Fibroblast of lung (primary cell): ENCODE measurements at regions not wholly inside any gene's neighbourhood (a gene's known extent, or its start where the extent isn't known, plus 50 kb on each side); places are given as distances from the start of the nearest gene placed in this dataset.

Experiments
- DNase-seq, 2 donors: peaks; one replicate each; pipeline versions ENCODE4 v3.0.0 to v3.0.0-alpha.2; 2010; ENCODE audit warnings: low read depth in 2 of 2
- H2AFZ ChIP-seq: 2 replicates; pipeline ENCODE4 v1.5.1; 2012; ENCODE audit warnings: low read length, control low read depth, inconsistent platforms
- H3K27ac ChIP-seq: 2 replicates; pipeline ENCODE4 v1.5.1; 2011; ENCODE audit warnings: low read length, control low read depth; ENCODE audit not compliant: insufficient read depth
- H3K27me3 ChIP-seq: 2 replicates; pipeline ENCODE4 v1.5.1; 2011; ENCODE audit warnings: mild to moderate bottlenecking, low read length; ENCODE audit not compliant: control insufficient read depth, insufficient read depth
- H3K36me3 ChIP-seq: 2 replicates; pipeline ENCODE4 v1.5.1; 2011; ENCODE audit warnings: low read length; ENCODE audit not compliant: control insufficient read depth, insufficient read depth
- H3K4me1 ChIP-seq: 2 replicates; pipeline ENCODE4 v1.5.1; 2011; ENCODE audit warnings: low read length; ENCODE audit not compliant: control insufficient read depth, insufficient read depth; ENCODE audit errors: extremely low read depth
- H3K4me2 ChIP-seq: 2 replicates; pipeline ENCODE4 v1.5.1; 2011; ENCODE audit warnings: low read length, control low read depth; ENCODE audit not compliant: insufficient read depth; ENCODE audit errors: extremely low read depth
- H3K4me3 ChIP-seq, 4 experiments: fragments of 200-600 bp in 1 of 4; sonication (generic) in 1 of 4; replicated peaks in 1 of 4; 2 replicates each; pipeline ENCODE4 v1.5.1; 2011 to 2016; ENCODE audit warnings: low read length in 4 of 4, low read depth in 3 of 4, mild to moderate bottlenecking in 3 of 4, control low read depth in 2 of 4, inconsistent platforms in 1 of 4, mixed read lengths in 1 of 4; ENCODE audit not compliant: insufficient read depth in 1 of 4; ENCODE audit errors: control extremely low read depth in 1 of 4
- H3K79me2 ChIP-seq: 2 replicates; pipeline ENCODE4 v1.5.1; 2012; ENCODE audit warnings: mild to moderate bottlenecking, low read length, inconsistent platforms; ENCODE audit not compliant: control insufficient read depth, insufficient read depth
- H3K9ac ChIP-seq: 2 replicates; pipeline ENCODE4 v1.5.1; 2011; ENCODE audit warnings: mild to moderate bottlenecking, low read length, control low read depth; ENCODE audit not compliant: insufficient read depth
- H3K9me3 ChIP-seq: 2 replicates; pipeline ENCODE4 v1.5.1; 2012; ENCODE audit warnings: low read depth, low read length; ENCODE audit not compliant: control insufficient read depth, insufficient read depth
- H4K20me1 ChIP-seq: 2 replicates; pipeline ENCODE4 v1.5.1; 2011; ENCODE audit warnings: low read length; ENCODE audit not compliant: control insufficient read depth, insufficient read depth; ENCODE audit errors: extremely low read depth
- EZH2 ChIP-seq: IDR thresholded peaks from 2 replicates; pipeline ENCODE4 v1.5.1; 2012; ENCODE audit warnings: low read length, control low read depth, mild to moderate bottlenecking; ENCODE audit errors: missing control alignments
- TF ChIP-seq, protein P1 (sequence below), 2 donors: IDR thresholded peaks in 1 of 2; conservative IDR thresholded peaks in 1 of 2; 1 replicate in 1 of 2; 2 replicates in 1 of 2; pipeline ENCODE4 v1.5.1; 2011 to 2012; ENCODE audit warnings: low read length in 2 of 2, control low read depth in 1 of 2, inconsistent platforms in 1 of 2, low read depth in 1 of 2, mild to moderate bottlenecking in 1 of 2

- DNase-seq = no peak
Measured at GRCh38 chr2:121140734-121141133, 144.3 kb downstream of the TFCP2L1 start.

DNA sequence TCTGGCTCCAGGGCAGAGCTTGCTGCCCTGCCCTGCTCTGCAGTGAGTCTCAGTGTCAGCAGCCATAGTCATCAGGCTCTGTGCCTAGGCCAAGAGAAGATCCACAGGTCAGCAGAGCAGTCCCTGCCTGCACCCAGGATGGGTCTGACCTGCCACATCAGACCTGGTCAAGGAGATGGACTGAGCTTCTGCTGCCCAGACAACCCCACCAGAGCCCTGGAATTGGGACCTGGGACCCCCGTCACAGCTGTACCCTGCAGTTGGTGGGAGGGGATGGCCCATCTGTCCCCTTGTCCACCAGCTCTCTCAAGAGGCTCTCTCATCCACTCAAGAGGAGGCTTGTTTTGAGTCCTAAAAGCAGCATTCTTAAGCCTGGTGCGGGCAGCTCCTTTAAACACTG, 142.6 kb downstream of the TFCP2L1 start:
- Histone ChIP-seq H2AFZ (no peak overlapping the region), H3K27ac (no peak overlapping the region), H3K9me3 (no peaks in the 10 kb centered on the region), H3K36me3 (no peaks in the 10 kb centered on the region), H4K20me1 (no peaks in the 10 kb centered on the region), H3K4me3 (no peak overlapping the region), H3K9ac (no peak overlapping the region), H3K79me2 (no peaks in the 10 kb centered on the region), H3K4me1 (no peaks in the 10 kb centered on the region), H3K27me3 (no peaks in the 10 kb centered on the region), H3K4me2 (no peak overlapping the region)
- no peak for DNase-seq
- TF ChIP-seq EZH2 = no peak
- TF ChIP-seq, protein P1, sequence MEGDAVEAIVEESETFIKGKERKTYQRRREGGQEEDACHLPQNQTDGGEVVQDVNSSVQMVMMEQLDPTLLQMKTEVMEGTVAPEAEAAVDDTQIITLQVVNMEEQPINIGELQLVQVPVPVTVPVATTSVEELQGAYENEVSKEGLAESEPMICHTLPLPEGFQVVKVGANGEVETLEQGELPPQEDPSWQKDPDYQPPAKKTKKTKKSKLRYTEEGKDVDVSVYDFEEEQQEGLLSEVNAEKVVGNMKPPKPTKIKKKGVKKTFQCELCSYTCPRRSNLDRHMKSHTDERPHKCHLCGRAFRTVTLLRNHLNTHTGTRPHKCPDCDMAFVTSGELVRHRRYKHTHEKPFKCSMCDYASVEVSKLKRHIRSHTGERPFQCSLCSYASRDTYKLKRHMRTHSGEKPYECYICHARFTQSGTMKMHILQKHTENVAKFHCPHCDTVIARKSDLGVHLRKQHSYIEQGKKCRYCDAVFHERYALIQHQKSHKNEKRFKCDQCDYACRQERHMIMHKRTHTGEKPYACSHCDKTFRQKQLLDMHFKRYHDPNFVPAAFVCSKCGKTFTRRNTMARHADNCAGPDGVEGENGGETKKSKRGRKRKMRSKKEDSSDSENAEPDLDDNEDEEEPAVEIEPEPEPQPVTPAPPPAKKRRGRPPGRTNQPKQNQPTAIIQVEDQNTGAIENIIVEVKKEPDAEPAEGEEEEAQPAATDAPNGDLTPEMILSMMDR (conservative IDR thresholded peaks at IDR 0.05 in 1 of 2, IDR thresholded peaks at IDR 0.05 in 1 of 2; ENCODE audit: low read depth in 1 of 2, low read length in 2 of 2) = no peak

More at GRCh38 chr2:121140734-121141133, 144.3 kb downstream of the TFCP2L1 start:
- H3K27ac ChIP-seq = no peak overlapping the region
- H3K4me2 ChIP-seq = no peak overlapping the region
- TF ChIP-seq, protein P1 (conservative IDR thresholded peaks at IDR 0.05 in 1 of 2, IDR thresholded peaks at IDR 0.05 in 1 of 2; ENCODE audit: low read depth in 1 of 2, low read length in 2 of 2) = no peak
- TF ChIP-seq EZH2 = no peak
- H3K9ac ChIP-seq = no peak overlapping the region
- no peaks in the 10 kb centered on the region for H3K79me2 ChIP-seq
- no peaks in the 10 kb centered on the region for H3K4me1 ChIP-seq
- H2AFZ ChIP-seq = no peak overlapping the region
- H3K9me3 ChIP-seq = no peaks in the 10 kb centered on the region
- H3K4me3 ChIP-seq = no peak overlapping the region
- H4K20me1 ChIP-seq = no peaks in the 10 kb centered on the region
- H3K36me3 ChIP-seq = no peaks in the 10 kb centered on the region
- H3K27me3 ChIP-seq = no peaks in the 10 kb centered on the region

DNA sequence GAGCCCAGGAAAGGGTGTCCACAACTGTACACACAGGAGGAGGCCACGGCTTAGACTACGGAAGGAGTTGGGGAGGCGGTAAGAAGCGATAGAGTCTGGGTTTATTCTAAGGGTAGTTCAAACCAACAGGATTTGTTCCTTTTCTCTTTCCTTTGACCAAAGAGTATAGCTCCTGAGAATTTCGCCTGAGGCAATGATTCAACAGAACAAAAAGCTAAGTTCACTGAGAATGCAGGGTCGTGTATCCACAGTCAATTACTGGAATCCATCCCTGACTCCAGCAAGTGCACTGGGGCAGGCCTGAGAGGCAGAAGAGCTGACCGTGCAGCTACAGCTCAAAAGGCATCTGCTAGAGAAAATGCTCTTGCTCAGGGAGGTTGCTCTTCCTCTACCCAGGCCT, 140.9 kb downstream of the TFCP2L1 start:
- Histone ChIP-seq H3K27me3 (no peaks in the 10 kb centered on the region), H3K36me3 (no peaks in the 10 kb centered on the region), H3K9me3 (no peaks in the 10 kb centered on the region), H2AFZ (no peak overlapping the region), H3K79me2 (no peaks in the 10 kb centered on the region), H3K4me2 (no peak overlapping the region), H3K4me1 (no peaks in the 10 kb centered on the region), H4K20me1 (no peaks in the 10 kb centered on the region), H3K9ac (no peak overlapping the region), H3K27ac (no peak overlapping the region), H3K4me3 (no peak overlapping the region)
- DNase-seq = no peak
- TF ChIP-seq, protein P1 (conservative IDR thresholded peaks at IDR 0.05 in 1 of 2, IDR thresholded peaks at IDR 0.05 in 1 of 2; ENCODE audit: low read depth in 1 of 2, low read length in 2 of 2) = no peak
- TF ChIP-seq EZH2 = no peak
